SH-SY5Y (cell line): ENCODE measurements at regions not wholly inside any gene's neighbourhood (a gene's known extent, or its start where the extent isn't known, plus 50 kb on each side); places are given as distances from the start of the nearest gene placed in this dataset.

Experiments used
- GATA2 ChIP-seq: IDR thresholded peaks from 2 replicates; pipeline ENCODE4 v1.6.1; 2011; ENCODE audit warnings: mild to moderate bottlenecking, low read depth, low read length
- GATA3 ChIP-seq: IDR thresholded peaks from 2 replicates; pipeline ENCODE4 v1.6.1; 2011; ENCODE audit warnings: low read depth, mild to moderate bottlenecking, low read length, moderate library complexity

GRCh38 chr13:78015782-78016181 is 97.2 kb upstream of the EDNRB start:
- TF ChIP-seq GATA2 (no peak), GATA3 (no peak)
